ENCODE measurements at regions not wholly inside any gene's neighbourhood (a gene's known extent, or its start where the extent isn't known, plus 50 kb on each side); places are given as distances from the start of the nearest gene placed in this dataset.

DNA sequence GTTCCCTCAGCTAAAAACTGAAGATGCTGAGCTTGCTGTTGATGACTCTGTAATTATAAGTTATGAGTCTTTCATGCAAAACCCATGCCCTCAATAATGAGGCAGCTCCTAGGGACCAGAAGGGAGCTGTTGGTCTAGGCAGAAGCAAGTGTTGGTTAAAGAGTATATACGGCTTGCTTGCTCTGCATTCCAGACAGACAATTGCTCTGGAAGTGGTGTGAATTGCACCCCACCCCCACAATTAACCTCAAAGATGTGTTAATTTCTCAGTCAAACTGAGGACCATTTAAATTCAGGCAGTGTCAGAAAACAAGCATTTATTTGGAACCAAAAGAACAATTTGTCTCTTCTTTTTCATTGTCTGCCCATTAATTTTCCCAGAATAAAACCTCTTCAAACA, 163.5 kb upstream of the EOMES start:
- no peaks in the 10 kb centered on the region for H3K9me3 ChIP-seq (replicated peaks in 1 of 2; ENCODE audit: control insufficient read depth in 2 of 2, insufficient read depth in 1 of 2, low read depth in 1 of 2, low read length in 2 of 2)
- no peak overlapping the region for H3K9ac ChIP-seq (ENCODE audit: low read depth, low read length, poor library complexity)
- no peaks in the 10 kb centered on the region for H3K4me1 ChIP-seq (ENCODE audit: control insufficient read depth in 2 of 2, insufficient read depth in 1 of 2, low read depth in 1 of 2, low read length in 2 of 2)
- H4K8ac ChIP-seq (ENCODE audit: low read depth, low read length) = no peak overlapping the region
- H2BK5ac ChIP-seq (ENCODE audit: low read length) = no peak overlapping the region
- no peak overlapping the region for H3K14ac ChIP-seq (ENCODE audit: low read length)
- no CpG with 5 or more reads among the region's 1 CpG for WGBS, 2 donors (ENCODE audit: extremely low coverage in 2 of 2, insufficient read length in 2 of 2, insufficient replicate concordance in 1 of 2)
- no peaks in the 10 kb centered on the region for H3K27me3 ChIP-seq (ENCODE audit: control insufficient read depth in 3 of 3, insufficient read depth in 3 of 3, low read depth in 1 of 3, low read length in 3 of 3)
- H3K36me3 ChIP-seq (replicated peaks in 1 of 2; ENCODE audit: control insufficient read depth in 2 of 2, insufficient read depth in 2 of 2, low read length in 2 of 2) = no peaks in the 10 kb centered on the region
- no peak overlapping the region for H2BK12ac ChIP-seq (ENCODE audit: low read length)
- no peak overlapping the region for H3K4ac ChIP-seq (ENCODE audit: low read length)
- H3K4me3 ChIP-seq (ENCODE audit: low read length in 2 of 2) = no peak overlapping the region
- H3K27ac ChIP-seq (replicated peaks; ENCODE audit: low read length) = no peak overlapping the region
- no peak overlapping the region for H3K18ac ChIP-seq (ENCODE audit: low read length)
- no peak overlapping the region for H2AFZ ChIP-seq (ENCODE audit: low read length)
- no peak overlapping the region for H4K91ac ChIP-seq (ENCODE audit: low read depth, low read length, poor library complexity)
- DNase-seq (ENCODE audit: low spot score) = no peak
- H3K23ac ChIP-seq (ENCODE audit: low read depth, low read length, poor library complexity) = no peak overlapping the region
- no peak overlapping the region for H3K4me2 ChIP-seq (ENCODE audit: insufficient read depth, low read length, poor library complexity, severe bottlenecking)
- H2AK5ac ChIP-seq (ENCODE audit: low read depth, low read length) = no peak overlapping the region
- no peak overlapping the region for H2BK15ac ChIP-seq (ENCODE audit: low read length)
- H3K79me1 ChIP-seq (ENCODE audit: low read depth, low read length) = no peaks in the 10 kb centered on the region
- no peak overlapping the region for H2BK120ac ChIP-seq (ENCODE audit: low read depth, low read length)

DNA sequence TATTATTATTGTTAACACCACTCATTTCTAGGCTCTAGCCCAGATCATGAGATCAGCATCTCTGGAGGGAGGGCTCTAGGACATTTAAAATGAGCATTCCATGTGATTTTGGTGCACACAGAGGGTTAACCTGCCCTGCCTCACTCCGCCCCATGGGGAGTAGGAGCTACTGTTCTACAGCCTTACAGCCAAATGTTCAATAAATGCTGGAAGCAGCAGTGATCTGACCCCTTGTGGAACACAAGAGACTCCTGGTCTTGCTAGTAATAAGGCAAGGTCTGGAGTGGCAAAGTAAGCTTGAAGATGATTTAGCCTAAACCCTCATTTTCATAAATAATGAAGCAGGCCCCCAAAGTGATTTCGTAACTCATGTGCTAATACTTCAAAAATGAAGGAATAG, 166.4 kb upstream of the EOMES start:
- Histone ChIP-seq H3K79me1 (ENCODE audit: low read depth, low read length) (no peaks in the 10 kb centered on the region), H2BK12ac (ENCODE audit: low read length) (no peak overlapping the region), H4K8ac (ENCODE audit: low read depth, low read length) (no peak overlapping the region), H2BK15ac (ENCODE audit: low read length) (no peak overlapping the region), H2BK120ac (ENCODE audit: low read depth, low read length) (no peak overlapping the region), H2AFZ (ENCODE audit: low read length) (no peak overlapping the region), H3K23ac (ENCODE audit: low read depth, low read length, poor library complexity) (no peak overlapping the region), H3K14ac (ENCODE audit: low read length) (no peak overlapping the region), H4K91ac (ENCODE audit: low read depth, low read length, poor library complexity) (no peak overlapping the region), H3K4ac (ENCODE audit: low read length) (no peak overlapping the region), H3K4me2 (ENCODE audit: insufficient read depth, low read length, poor library complexity, severe bottlenecking) (no peak overlapping the region), H2BK5ac (ENCODE audit: low read length) (no peak overlapping the region), H2AK5ac (ENCODE audit: low read depth, low read length) (no peak overlapping the region), H3K9me3 (replicated peaks in 1 of 2; ENCODE audit: control insufficient read depth in 2 of 2, insufficient read depth in 1 of 2, low read depth in 1 of 2, low read length in 2 of 2) (no peaks in the 10 kb centered on the region), H3K4me1 (ENCODE audit: control insufficient read depth in 2 of 2, insufficient read depth in 1 of 2, low read depth in 1 of 2, low read length in 2 of 2) (no peaks in the 10 kb centered on the region), H3K18ac (ENCODE audit: low read length) (no peak overlapping the region), H3K27me3 (ENCODE audit: control insufficient read depth in 3 of 3, insufficient read depth in 3 of 3, low read depth in 1 of 3, low read length in 3 of 3) (no peaks in the 10 kb centered on the region), H3K27ac (replicated peaks; ENCODE audit: low read length) (no peak overlapping the region), H3K36me3 (replicated peaks in 1 of 2; ENCODE audit: control insufficient read depth in 2 of 2, insufficient read depth in 2 of 2, low read length in 2 of 2) (no peaks in the 10 kb centered on the region), H3K4me3 (ENCODE audit: low read length in 2 of 2) (no peak overlapping the region), H3K9ac (ENCODE audit: low read depth, low read length, poor library complexity) (no peak overlapping the region)
- DNase-seq (ENCODE audit: low spot score) = no peak
- no CpG with 5 or more reads among the region's 2 CpGs for WGBS, 2 donors (ENCODE audit: extremely low coverage in 2 of 2, insufficient read length in 2 of 2, insufficient replicate concordance in 1 of 2)

DNA sequence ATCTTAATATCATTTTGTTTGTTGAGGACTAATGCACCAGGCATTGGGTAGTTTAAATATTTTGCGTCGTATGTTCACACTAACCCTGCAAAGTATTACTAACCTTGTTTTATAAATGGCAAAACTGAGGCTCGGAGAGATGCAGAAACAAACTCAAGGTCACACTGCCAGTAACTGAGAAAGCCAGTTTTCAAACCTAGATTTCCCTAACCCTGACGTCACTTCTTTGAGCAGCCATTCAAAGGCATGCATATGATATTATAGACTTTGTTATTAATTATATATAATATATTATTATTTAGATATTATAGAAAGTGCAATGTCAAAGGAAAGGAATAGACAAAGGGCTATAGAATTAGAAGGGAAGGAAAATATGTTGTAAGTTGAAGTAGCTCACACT, 167.6 kb upstream of the EOMES start:
- H3K36me3 ChIP-seq (replicated peaks in 1 of 2; ENCODE audit: control insufficient read depth in 2 of 2, insufficient read depth in 2 of 2, low read length in 2 of 2) = no peaks in the 10 kb centered on the region
- H2BK120ac ChIP-seq (ENCODE audit: low read depth, low read length) = no peak overlapping the region
- no peaks in the 10 kb centered on the region for H3K4me1 ChIP-seq (ENCODE audit: control insufficient read depth in 2 of 2, insufficient read depth in 1 of 2, low read depth in 1 of 2, low read length in 2 of 2)
- H2AK5ac ChIP-seq (ENCODE audit: low read depth, low read length) = no peak overlapping the region
- H3K4ac ChIP-seq (ENCODE audit: low read length) = no peak overlapping the region
- H3K9me3 ChIP-seq (replicated peaks in 1 of 2; ENCODE audit: control insufficient read depth in 2 of 2, insufficient read depth in 1 of 2, low read depth in 1 of 2, low read length in 2 of 2) = no peaks in the 10 kb centered on the region
- no peak overlapping the region for H4K91ac ChIP-seq (ENCODE audit: low read depth, low read length, poor library complexity)
- no peak overlapping the region for H3K9ac ChIP-seq (ENCODE audit: low read depth, low read length, poor library complexity)
- H2BK12ac ChIP-seq (ENCODE audit: low read length) = no peak overlapping the region
- no peak overlapping the region for H3K27ac ChIP-seq (replicated peaks; ENCODE audit: low read length)
- H3K4me2 ChIP-seq (ENCODE audit: insufficient read depth, low read length, poor library complexity, severe bottlenecking) = no peak overlapping the region
- H3K23ac ChIP-seq (ENCODE audit: low read depth, low read length, poor library complexity) = no peak overlapping the region
- WGBS, 2 donors (ENCODE audit: extremely low coverage in 2 of 2, insufficient read length in 2 of 2, insufficient replicate concordance in 1 of 2) = no CpG with 5 or more reads among the region's 4 CpGs
- no peak overlapping the region for H2BK5ac ChIP-seq (ENCODE audit: low read length)
- H3K14ac ChIP-seq (ENCODE audit: low read length) = no peak overlapping the region
- H3K27me3 ChIP-seq (ENCODE audit: control insufficient read depth in 3 of 3, insufficient read depth in 3 of 3, low read depth in 1 of 3, low read length in 3 of 3) = no peaks in the 10 kb centered on the region
- H2BK15ac ChIP-seq (ENCODE audit: low read length) = no peak overlapping the region
- DNase-seq (ENCODE audit: low spot score) = no peak
- no peak overlapping the region for H3K18ac ChIP-seq (ENCODE audit: low read length)
- H3K79me1 ChIP-seq (ENCODE audit: low read depth, low read length) = no peaks in the 10 kb centered on the region
- H2AFZ ChIP-seq (ENCODE audit: low read length) = no peak overlapping the region
- H4K8ac ChIP-seq (ENCODE audit: low read depth, low read length) = no peak overlapping the region
- no peak overlapping the region for H3K4me3 ChIP-seq (ENCODE audit: low read length in 2 of 2)

DNA sequence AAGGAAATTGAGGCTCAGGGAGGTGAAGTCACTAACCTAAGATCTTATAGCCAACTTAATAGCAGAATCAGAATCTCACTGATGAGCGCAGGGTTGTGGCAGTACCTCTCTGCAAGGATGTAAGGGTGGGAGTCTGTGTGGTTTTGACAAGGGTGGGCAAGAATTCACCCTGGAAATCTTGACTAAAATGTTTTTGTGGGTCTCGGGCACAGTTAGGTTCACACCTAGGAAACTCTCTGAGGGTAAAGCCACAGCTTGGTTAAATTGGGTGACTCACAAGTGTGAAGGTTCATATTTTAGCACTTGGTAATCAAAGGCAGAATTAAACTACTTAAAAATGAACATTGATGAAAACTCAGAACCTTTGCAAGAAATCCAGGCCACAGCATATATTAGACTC, 178.2 kb upstream of the EOMES start:
- H2AFZ ChIP-seq (ENCODE audit: low read length) = no peak overlapping the region
- no peak overlapping the region for H3K4me2 ChIP-seq (ENCODE audit: insufficient read depth, low read length, poor library complexity, severe bottlenecking)
- H3K9me3 ChIP-seq (replicated peaks in 1 of 2; ENCODE audit: control insufficient read depth in 2 of 2, insufficient read depth in 1 of 2, low read depth in 1 of 2, low read length in 2 of 2) = no peaks in the 10 kb centered on the region
- H3K4ac ChIP-seq (ENCODE audit: low read length) = no peak overlapping the region
- H3K79me1 ChIP-seq (ENCODE audit: low read depth, low read length) = no peaks in the 10 kb centered on the region
- no peaks in the 10 kb centered on the region for H3K27me3 ChIP-seq (ENCODE audit: control insufficient read depth in 3 of 3, insufficient read depth in 3 of 3, low read depth in 1 of 3, low read length in 3 of 3)
- no peak overlapping the region for H3K18ac ChIP-seq (ENCODE audit: low read length)
- no peak overlapping the region for H3K23ac ChIP-seq (ENCODE audit: low read depth, low read length, poor library complexity)
- no peaks in the 10 kb centered on the region for H3K4me1 ChIP-seq (ENCODE audit: control insufficient read depth in 2 of 2, insufficient read depth in 1 of 2, low read depth in 1 of 2, low read length in 2 of 2)
- H2AK5ac ChIP-seq (ENCODE audit: low read depth, low read length) = no peak overlapping the region
- H2BK120ac ChIP-seq (ENCODE audit: low read depth, low read length) = no peak overlapping the region
- peaks cover 0 to 1% of the 10 kb centered on the region in 2 donors for H3K36me3 ChIP-seq (replicated peaks in 1 of 2; ENCODE audit: control insufficient read depth in 2 of 2, insufficient read depth in 2 of 2, low read length in 2 of 2)
- no peak overlapping the region for H3K14ac ChIP-seq (ENCODE audit: low read length)
- no peak overlapping the region for H3K27ac ChIP-seq (replicated peaks; ENCODE audit: low read length)
- H2BK15ac ChIP-seq (ENCODE audit: low read length) = no peak overlapping the region
- no peak overlapping the region for H4K91ac ChIP-seq (ENCODE audit: low read depth, low read length, poor library complexity)
- H2BK12ac ChIP-seq (ENCODE audit: low read length) = no peak overlapping the region
- no peak overlapping the region for H2BK5ac ChIP-seq (ENCODE audit: low read length)
- H3K4me3 ChIP-seq (ENCODE audit: low read length in 2 of 2) = no peak overlapping the region
- no peak overlapping the region for H4K8ac ChIP-seq (ENCODE audit: low read depth, low read length)
- DNase-seq (ENCODE audit: low spot score) = no peak
- no CpG with 5 or more reads among the region's 2 CpGs for WGBS, 2 donors (ENCODE audit: extremely low coverage in 2 of 2, insufficient read length in 2 of 2, insufficient replicate concordance in 1 of 2)
- no peak overlapping the region for H3K9ac ChIP-seq (ENCODE audit: low read depth, low read length, poor library complexity)
